Retinal pigment epithelial cell (primary cell): ENCODE measurements at regions not wholly inside any gene's neighbourhood (a gene's known extent, or its start where the extent isn't known, plus 50 kb on each side); places are given as distances from the start of the nearest gene placed in this dataset.
"Not testable (repeated sequence)": the region's sequence is repeated elsewhere in the genome, so short reads cannot be mapped to it uniquely, and the experiment has no call there.

Source experiments
- DNase-seq: peaks from one replicate; pipeline ENCODE4 v3.0.0-alpha.2; 2010; ENCODE audit warnings: low read depth
- H3K4me3 ChIP-seq: 2 replicates; pipeline ENCODE4 v1.5.1; 2011; ENCODE audit warnings: mild to moderate bottlenecking, low read length, control low read depth, moderate library complexity
- CTCF ChIP-seq: conservative IDR thresholded peaks from 2 replicates; pipeline ENCODE4 v1.5.1; 2011; ENCODE audit warnings: low read depth, low read length, control low read depth, inconsistent platforms

- TF ChIP-seq CTCF = no peak
- DNase-seq = peak; percentile 5
- H3K4me3 ChIP-seq = no peak overlapping the region
These were observed 346.9 kb upstream of the PSMD7 start for GRCh38 chr16:73949574-73950320.

- H3K4me3 ChIP-seq = no peak overlapping the region
- no peak for TF ChIP-seq CTCF
- DNase-seq = no peak
These were observed 351.0 kb upstream of the PSMD7 start for GRCh38 chr16:73945631-73946030.

- H3K4me3 ChIP-seq, DNase-seq: not testable (repeated sequence)
These were observed 353.4 kb upstream of the PSMD7 start for GRCh38 chr16:73943184-73943583.

- DNase-seq, H3K4me3 ChIP-seq: not testable (repeated sequence)
These were observed 355.8 kb upstream of the PSMD7 start for GRCh38 chr16:73940786-73941185.

- TF ChIP-seq CTCF = no peak
- DNase-seq = no peak
These were observed 372.7 kb upstream of the PSMD7 start for GRCh38 chr16:73923951-73924350.

GRCh38 chr16:73921295-73921694 is 375.3 kb upstream of the PSMD7 start:
- no peak overlapping the region for H3K4me3 ChIP-seq
- TF ChIP-seq CTCF = no peak
- no peak for DNase-seq

More at GRCh38 chr16:73923951-73924350, 372.7 kb upstream of the PSMD7 start:
- no peak overlapping the region for H3K4me3 ChIP-seq

GRCh38 chr16:73916829-73917594 is 379.6 kb upstream of the PSMD7 start:
- DNase-seq = no peak
- no peak for TF ChIP-seq CTCF
- no peak overlapping the region for H3K4me3 ChIP-seq

- DNase-seq = no peak
- no peak for TF ChIP-seq CTCF
- H3K4me3 ChIP-seq = no peak overlapping the region
These were observed 380.7 kb upstream of the PSMD7 start for GRCh38 chr16:73915935-73916334.
